Ureter (tissue), 1 donor: ENCODE measurements at regions not wholly inside any gene's neighbourhood (a gene's known extent, or its start where the extent isn't known, plus 50 kb on each side); places are given as distances from the start of the nearest gene placed in this dataset.

Source experiments
- DNase-seq: peaks from one replicate; pipeline ENCODE4 v3.0.0-alpha.2; 2020; ENCODE audit warnings: low spot score
- donor health status: DM: yes; HTN: yes; CAD: no.

GRCh38 chr13:106748785-106749184 is 180.8 kb upstream of the ARGLU1 start:
- DNase-seq: no peak

GRCh38 chr13:106744516-106744915 is 176.6 kb upstream of the ARGLU1 start:
- DNase-seq: no peak

- no peak for DNase-seq
These were observed 170.3 kb upstream of the ARGLU1 start for GRCh38 chr13:106738186-106738678.

- DNase-seq: no peak
These were observed 169.0 kb upstream of the ARGLU1 start for GRCh38 chr13:106736941-106737340.

GRCh38 chr13:106734198-106734597 is 166.3 kb upstream of the ARGLU1 start:
- no peak for DNase-seq

- no peak for DNase-seq
These were observed 155.1 kb upstream of the ARGLU1 start for GRCh38 chr13:106723036-106723435.

GRCh38 chr13:106722620-106723019 is 154.7 kb upstream of the ARGLU1 start:
- no peak for DNase-seq

GRCh38 chr13:106721599-106721998 is 153.7 kb upstream of the ARGLU1 start:
- no peak for DNase-seq

- DNase-seq: no peak
These were observed 146.5 kb upstream of the ARGLU1 start for GRCh38 chr13:106714271-106714982.

GRCh38 chr13:106712381-106712780 is 144.4 kb upstream of the ARGLU1 start:
- DNase-seq: no peak

- DNase-seq: no peak
These were observed 142.3 kb upstream of the ARGLU1 start for GRCh38 chr13:106710266-106710665.

GRCh38 chr13:106709522-106709921 is 141.6 kb upstream of the ARGLU1 start:
- no peak for DNase-seq

- DNase-seq: no peak
These were observed 134.6 kb upstream of the ARGLU1 start for GRCh38 chr13:106702505-106702904.

- DNase-seq: no peak
These were observed 133.9 kb upstream of the ARGLU1 start for GRCh38 chr13:106701771-106702341.

GRCh38 chr13:106700439-106700838 is 132.5 kb upstream of the ARGLU1 start:
- no peak for DNase-seq

- no peak for DNase-seq
These were observed 132.1 kb upstream of the ARGLU1 start for GRCh38 chr13:106700007-106700406.

- no peak for DNase-seq
These were observed 131.4 kb upstream of the ARGLU1 start for GRCh38 chr13:106699311-106699710.

GRCh38 chr13:106696719-106697118 is 128.8 kb upstream of the ARGLU1 start:
- DNase-seq: no peak

GRCh38 chr13:106696140-106696539 is 128.2 kb upstream of the ARGLU1 start:
- DNase-seq: no peak

- no peak for DNase-seq
These were observed 127.2 kb upstream of the ARGLU1 start for GRCh38 chr13:106695139-106695538.

GRCh38 chr13:106691861-106692260 is 123.9 kb upstream of the ARGLU1 start:
- DNase-seq: no peak

- DNase-seq: no peak
These were observed 123.4 kb upstream of the ARGLU1 start for GRCh38 chr13:106691341-106691740.

- no peak for DNase-seq
These were observed 122.8 kb upstream of the ARGLU1 start for GRCh38 chr13:106690779-106691178.

GRCh38 chr13:106689906-106690305 is 122.0 kb upstream of the ARGLU1 start:
- DNase-seq: no peak
